Activated naive CD4-positive, alpha-beta T cell treated with anti-CD3 and anti-CD28 coated beads, Interleukin-2, amount 50 U/mL, for 24 hours (primary cell): ENCODE measurements at regions not wholly inside any gene's neighbourhood (a gene's known extent, or its start where the extent isn't known, plus 50 kb on each side); places are given as distances from the start of the nearest gene placed in this dataset.
A peak's percentile ranks its signal among the peaks of the same experiment; 100 is the strongest.

Source experiments
- H3K27ac Mint-ChIP-seq: one replicate; pipeline ENCODE4 v1.8.0; 2021; ENCODE audit warnings: mild to moderate bottlenecking, mixed read lengths
- H3K27me3 Mint-ChIP-seq: one replicate; pipeline ENCODE4 v1.8.0; 2021; ENCODE audit warnings: mixed read lengths
- H3K36me3 Mint-ChIP-seq: one replicate; pipeline ENCODE4 v1.8.0; 2021; ENCODE audit warnings: mixed read lengths
- H3K4me1 Mint-ChIP-seq: one replicate; pipeline ENCODE4 v1.8.0; 2021; ENCODE audit warnings: mixed read lengths
- H3K4me3 Mint-ChIP-seq: one replicate; pipeline ENCODE4 v1.8.0; 2021; ENCODE audit warnings: mild to moderate bottlenecking, mixed read lengths
- H3K9me3 Mint-ChIP-seq: one replicate; pipeline ENCODE4 v1.8.0; 2021; ENCODE audit warnings: mixed read lengths

DNA sequence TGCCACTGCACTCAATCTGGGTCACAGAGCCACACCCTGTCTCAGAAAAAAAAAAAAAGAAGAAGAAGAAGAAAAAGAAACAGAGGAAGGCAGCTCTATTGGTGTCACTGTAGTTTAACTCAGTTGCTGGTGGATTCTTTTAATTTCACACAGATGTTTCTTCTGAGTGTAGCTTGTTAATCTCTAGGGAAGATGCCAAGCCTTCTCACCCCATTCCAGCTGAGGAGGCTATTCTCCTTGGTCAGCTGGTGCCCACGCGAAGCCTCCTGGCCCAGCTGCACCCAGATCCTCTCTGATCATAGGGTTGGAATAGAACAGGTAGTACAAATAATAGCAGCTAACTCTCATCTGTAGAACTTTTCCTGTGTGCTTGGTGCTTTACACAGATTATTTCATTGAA lies 113.8 kb upstream of the SPRY4 start:
- Mint-ChIP-seq H3K9me3 (no peaks in the 10 kb centered on the region), H3K4me3 (no peak overlapping the region), H3K36me3 (no peaks in the 10 kb centered on the region), H3K27me3 (no peaks in the 10 kb centered on the region), H3K4me1 (peaks cover 17% of the 10 kb centered on the region), H3K27ac (no peak overlapping the region)

DNA sequence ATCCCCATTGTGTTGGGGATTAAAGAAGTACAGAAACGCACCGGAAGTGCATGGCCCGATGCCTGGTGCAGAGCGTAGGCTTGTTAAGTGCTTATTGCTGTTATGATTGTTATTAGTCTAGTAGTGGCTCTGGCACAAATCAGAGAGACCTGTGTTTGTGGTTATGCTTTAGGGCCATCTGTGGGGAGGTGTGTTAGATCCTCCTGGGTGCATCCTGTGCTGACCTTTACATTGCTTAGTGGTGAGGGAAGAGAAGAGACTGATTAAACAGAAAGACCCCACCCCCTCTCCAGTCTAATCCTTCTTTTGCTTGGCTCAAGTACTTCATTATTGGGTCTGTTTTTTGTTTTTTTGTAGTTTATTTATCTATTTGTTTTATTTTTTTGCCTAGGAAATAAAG lies 112.7 kb upstream of the SPRY4 start:
- H3K4me3 Mint-ChIP-seq, result no peak overlapping the region
- no peaks in the 10 kb centered on the region for H3K36me3 Mint-ChIP-seq
- peaks cover 27% of the 10 kb centered on the region for H3K4me1 Mint-ChIP-seq
- no peaks in the 10 kb centered on the region for H3K27me3 Mint-ChIP-seq
- no peaks in the 10 kb centered on the region for H3K9me3 Mint-ChIP-seq
- peak overlapping the region; percentile 24 for H3K27ac Mint-ChIP-seq

DNA sequence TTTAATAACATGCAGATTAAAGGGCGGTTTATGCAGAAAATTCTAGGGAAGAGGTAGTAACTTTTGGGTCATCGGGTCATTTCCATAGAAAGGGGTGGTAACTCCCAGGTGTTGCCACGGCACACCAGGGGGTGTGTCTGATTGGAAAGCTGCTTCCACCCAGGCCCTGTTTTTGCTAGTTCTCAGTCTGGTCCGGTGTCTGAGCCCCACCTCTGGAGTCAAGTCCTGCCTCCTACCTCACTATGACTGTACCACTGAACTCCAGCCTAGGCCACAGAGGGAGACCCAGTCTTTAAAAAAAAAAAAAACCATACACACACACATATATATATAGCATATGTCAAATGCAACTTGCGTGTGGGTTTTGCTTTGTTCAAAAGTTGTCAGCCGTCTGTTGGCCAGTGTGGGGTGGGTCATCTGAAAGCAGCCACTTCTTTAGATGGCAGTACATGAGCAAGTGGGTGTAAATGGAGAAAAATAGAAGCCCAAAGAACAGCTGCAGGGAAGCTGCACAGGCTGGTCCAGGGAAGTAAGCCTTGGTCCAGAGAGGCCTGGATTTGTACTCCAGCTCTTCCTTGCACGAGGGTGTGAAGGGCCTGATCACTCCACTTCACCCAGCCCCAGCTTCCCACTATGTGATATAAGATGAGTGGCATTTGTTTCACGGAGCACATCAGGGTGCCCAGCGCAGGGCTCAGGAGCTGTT lies 110.7 kb upstream of the SPRY4 start:
- no peak overlapping the region for H3K27ac Mint-ChIP-seq
- H3K27me3 Mint-ChIP-seq, result no peaks in the 10 kb centered on the region
- peaks cover 33% of the 10 kb centered on the region for H3K4me1 Mint-ChIP-seq
- no peak overlapping the region for H3K4me3 Mint-ChIP-seq
- H3K36me3 Mint-ChIP-seq, result no peaks in the 10 kb centered on the region
- no peaks in the 10 kb centered on the region for H3K9me3 Mint-ChIP-seq

DNA sequence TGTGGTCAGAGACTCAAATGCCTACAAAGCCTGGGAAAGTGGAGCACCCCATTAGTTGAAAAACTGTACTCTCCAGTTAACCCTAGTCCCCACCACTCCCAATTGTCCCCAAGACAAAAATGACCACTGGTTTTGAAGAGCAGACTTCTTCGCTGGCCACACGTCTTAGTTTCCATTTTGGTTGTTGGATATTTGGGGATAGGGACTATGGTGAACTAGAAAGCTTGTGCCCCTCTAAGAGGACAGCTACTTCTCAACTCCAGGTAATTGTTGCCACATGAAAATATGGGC lies 109.4 kb upstream of the SPRY4 start:
- H3K27me3 Mint-ChIP-seq, result no peaks in the 10 kb centered on the region
- H3K36me3 Mint-ChIP-seq, result no peaks in the 10 kb centered on the region
- no peak overlapping the region for H3K4me3 Mint-ChIP-seq
- H3K27ac Mint-ChIP-seq, result no peak overlapping the region
- H3K9me3 Mint-ChIP-seq, result no peaks in the 10 kb centered on the region
- peaks cover 33% of the 10 kb centered on the region for H3K4me1 Mint-ChIP-seq

DNA sequence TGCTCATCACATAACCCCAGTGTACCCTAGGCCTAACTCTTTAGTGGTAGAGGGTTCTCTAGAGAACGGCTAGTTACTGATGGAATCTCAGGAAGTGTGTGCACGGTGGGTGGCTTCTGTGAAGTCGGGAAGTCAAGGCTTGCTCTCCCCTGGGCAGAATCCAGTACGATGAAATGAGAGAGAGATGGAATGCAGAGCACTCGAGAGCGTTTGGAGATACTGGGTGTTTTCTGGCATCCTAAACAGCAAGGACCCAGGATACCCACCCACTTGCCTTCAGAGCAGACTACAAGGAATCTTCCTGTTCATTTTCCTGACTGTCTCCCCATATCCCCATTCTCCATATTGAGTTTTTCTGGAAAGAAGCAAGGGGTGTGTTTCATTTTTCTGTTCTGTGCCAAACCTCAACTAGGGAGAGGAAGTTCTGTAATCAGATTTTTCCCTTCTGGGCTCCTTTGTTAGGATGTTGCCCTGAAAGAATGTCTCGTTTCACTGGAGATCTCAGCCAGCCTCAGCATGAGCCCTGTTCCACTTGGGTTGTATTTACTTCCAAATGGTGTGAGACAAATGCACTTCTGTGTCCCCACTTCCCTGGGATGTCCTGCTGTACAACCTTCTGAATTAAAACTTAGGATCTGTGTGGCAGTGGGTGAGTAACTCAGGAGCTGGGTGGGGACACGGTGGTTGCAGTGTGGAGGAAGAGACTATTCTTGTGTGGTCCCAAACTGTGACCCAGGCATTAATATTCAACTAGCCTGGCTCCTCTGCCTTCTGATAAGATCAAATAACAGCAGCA lies 108.9 kb upstream of the SPRY4 start:
- Mint-ChIP-seq H3K4me1 (peaks cover 33% of the 10 kb centered on the region), H3K27me3 (no peaks in the 10 kb centered on the region), H3K4me3 (no peak overlapping the region), H3K9me3 (no peaks in the 10 kb centered on the region), H3K27ac (no peak overlapping the region), H3K36me3 (no peaks in the 10 kb centered on the region)

DNA sequence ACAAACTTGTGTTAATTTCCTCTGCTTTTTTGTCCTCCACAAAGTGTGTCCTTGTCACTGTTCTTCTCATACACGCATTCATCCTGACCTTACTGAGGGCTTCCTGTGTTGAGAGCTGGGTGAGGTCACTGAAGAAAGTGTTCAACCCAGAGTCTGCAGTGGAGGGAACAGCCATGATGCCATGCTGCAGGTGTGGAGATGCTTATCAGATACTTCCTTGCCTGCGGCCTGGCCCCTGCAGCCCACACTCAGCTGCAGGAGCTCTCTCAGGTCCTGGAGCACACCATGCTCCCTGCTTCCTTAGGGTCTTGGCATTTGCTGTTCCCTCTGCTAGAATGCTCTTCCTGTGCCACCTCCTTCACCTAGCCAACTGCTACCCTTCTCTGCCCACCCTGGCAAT lies 108.1 kb upstream of the SPRY4 start:
- no peak overlapping the region for H3K27ac Mint-ChIP-seq
- H3K36me3 Mint-ChIP-seq, result no peaks in the 10 kb centered on the region
- peak overlapping the region; percentile 31 for H3K4me3 Mint-ChIP-seq
- H3K9me3 Mint-ChIP-seq, result no peaks in the 10 kb centered on the region
- no peaks in the 10 kb centered on the region for H3K27me3 Mint-ChIP-seq
- peaks cover 33% of the 10 kb centered on the region for H3K4me1 Mint-ChIP-seq

DNA sequence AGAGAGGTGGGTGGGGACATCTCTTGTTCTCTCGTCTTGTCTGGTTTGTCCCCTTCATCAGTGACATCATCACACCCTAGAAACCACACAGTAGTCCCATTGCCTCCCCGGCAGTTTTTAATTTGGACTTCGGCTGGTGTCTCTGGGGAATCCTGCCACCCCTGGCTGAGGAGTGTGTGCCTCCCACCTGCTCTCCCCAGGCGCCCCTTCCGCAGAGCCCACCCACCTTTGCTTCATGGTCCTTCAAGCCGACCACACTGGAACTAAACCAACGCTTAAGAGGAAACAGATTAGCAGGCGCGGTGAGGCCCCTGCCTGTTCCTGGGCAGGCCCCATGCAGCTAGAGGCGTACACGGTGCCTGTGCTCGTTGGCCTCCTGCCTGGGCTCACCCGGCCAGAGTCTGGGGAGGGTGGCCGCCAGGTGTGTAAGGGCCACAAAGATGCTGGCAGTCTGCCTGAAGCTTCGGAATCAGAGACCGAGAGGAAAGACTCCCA lies 107.6 kb upstream of the SPRY4 start:
- Mint-ChIP-seq H3K4me1 (peaks cover 33% of the 10 kb centered on the region), H3K27me3 (no peaks in the 10 kb centered on the region)

DNA sequence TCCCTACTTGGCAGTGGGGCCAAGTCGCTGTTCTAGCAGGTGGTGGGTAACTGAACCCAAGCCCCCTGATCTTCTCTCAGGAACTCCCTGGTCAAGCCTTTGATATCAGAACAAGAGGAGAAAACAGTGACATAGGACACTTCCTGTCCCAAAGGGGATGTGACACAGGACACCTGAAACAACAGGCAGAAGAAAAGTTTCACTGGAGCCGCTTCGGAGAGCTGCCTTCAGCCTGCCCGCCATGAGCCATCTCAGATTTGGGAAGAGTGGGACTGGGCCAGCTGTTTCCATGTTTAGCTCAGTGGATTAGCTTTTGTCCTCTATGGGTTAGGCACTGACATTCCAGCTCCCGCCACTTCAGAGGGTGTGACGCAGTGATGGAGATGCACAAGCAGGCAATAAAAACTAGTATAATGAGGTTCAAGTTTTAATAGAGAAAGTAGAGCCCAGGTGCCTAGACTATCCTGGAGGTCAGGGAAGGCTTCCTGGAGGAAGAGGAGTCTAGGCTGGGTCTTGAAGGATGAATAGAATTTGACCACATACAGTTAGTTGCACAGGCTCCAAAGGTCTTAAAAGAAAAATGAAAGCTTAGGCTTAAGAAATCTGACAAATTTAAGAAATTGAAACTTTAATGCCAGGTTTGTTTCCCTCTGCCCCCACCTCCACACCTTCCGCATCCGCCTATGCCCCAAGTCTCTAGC lies 104.1 kb upstream of the SPRY4 start:
- Mint-ChIP-seq H3K9me3 (peaks cover 6% of the 10 kb centered on the region), H3K4me1 (peaks cover 45% of the 10 kb centered on the region), H3K27ac (no peak overlapping the region), H3K36me3 (peaks cover 5% of the 10 kb centered on the region), H3K27me3 (no peaks in the 10 kb centered on the region), H3K4me3 (no peak overlapping the region)

More for the DNA sequence above, 107.6 kb upstream of the SPRY4 start:
- Mint-ChIP-seq H3K4me3 (peak overlapping the region; percentile 53), H3K36me3 (no peaks in the 10 kb centered on the region), H3K9me3 (no peaks in the 10 kb centered on the region), H3K27ac (peak overlapping the region; percentile 25)

DNA sequence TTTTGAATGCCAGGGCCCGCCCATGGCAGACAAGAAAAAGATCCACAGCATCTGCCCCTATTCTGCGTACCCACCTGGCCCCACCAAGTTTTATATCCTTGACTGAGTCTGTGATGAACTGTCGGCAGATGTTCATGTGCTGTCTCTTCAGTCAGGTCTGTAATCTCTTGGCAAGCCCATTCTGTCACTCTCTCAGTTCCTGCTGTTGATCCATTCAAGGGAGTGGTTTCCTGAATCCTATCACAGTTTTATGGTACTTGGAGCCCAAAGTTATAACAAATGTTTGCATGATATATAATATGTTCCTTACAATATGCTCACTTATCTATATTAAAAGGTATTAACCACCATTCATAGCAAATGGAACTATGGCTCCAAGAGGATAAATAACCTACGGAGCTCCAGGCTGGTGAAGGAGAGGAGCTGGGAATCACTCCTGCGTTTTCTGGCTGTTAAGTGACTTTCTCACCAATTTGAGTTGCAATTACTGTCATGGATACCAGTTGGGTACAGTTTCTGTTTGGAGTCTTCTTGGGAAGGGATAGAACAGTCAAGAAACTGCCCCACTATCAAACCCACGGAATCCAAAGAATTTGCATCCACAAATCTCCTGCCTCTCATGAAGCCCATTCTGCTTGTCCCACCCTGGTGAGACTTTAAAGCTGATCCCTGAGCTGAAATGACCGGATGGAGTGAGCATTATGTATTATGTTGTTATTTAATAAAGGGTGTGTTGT lies 103.4 kb upstream of the SPRY4 start:
- H3K4me1 Mint-ChIP-seq, result peaks cover 38% of the 10 kb centered on the region
- H3K9me3 Mint-ChIP-seq, result peaks cover 6% of the 10 kb centered on the region
- no peak overlapping the region for H3K4me3 Mint-ChIP-seq
- no peak overlapping the region for H3K27ac Mint-ChIP-seq
- no peaks in the 10 kb centered on the region for H3K27me3 Mint-ChIP-seq
- H3K36me3 Mint-ChIP-seq, result peaks cover 5% of the 10 kb centered on the region

DNA sequence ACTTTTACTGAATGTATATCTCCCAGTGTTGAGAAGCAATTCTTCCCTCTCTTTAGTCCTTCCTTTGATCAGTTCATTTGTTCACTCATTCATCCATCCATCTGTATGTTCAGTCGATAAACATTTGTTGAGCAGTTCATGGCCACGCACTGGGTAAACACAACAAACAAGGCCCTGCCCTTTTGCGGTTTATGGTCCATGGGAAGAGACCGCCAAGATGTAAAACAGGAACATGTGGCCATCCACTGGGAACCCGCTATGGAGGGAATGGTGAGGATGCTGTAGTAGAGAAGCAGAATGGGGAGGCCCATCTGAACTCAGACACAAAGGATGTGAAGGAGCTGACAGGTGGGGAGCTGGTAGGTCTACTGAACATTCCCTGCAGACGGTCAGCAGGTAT lies 102.7 kb upstream of the SPRY4 start:
- no peaks in the 10 kb centered on the region for H3K27me3 Mint-ChIP-seq
- no peak overlapping the region for H3K4me3 Mint-ChIP-seq
- H3K9me3 Mint-ChIP-seq, result peaks cover 6% of the 10 kb centered on the region
- H3K27ac Mint-ChIP-seq, result no peak overlapping the region
- peaks cover 37% of the 10 kb centered on the region for H3K4me1 Mint-ChIP-seq
- peaks cover 5% of the 10 kb centered on the region for H3K36me3 Mint-ChIP-seq

DNA sequence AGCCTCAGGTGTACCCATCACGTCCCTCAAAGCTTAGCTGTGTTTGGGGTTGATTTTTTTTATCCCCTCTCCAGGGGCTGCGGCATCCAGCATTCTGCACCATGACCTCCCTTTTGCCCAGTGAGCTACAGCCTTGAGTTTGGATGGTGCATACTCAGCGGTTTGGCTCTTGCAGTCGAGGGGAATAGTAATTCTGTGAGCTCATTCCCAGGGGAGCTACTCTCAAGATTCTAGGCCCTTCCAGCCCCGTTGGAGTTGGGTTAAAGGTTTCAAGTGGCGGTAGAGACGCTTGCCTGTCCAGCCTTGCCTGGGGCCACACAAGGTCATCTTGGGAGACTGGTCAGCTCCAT lies 102.2 kb upstream of the SPRY4 start:
- Mint-ChIP-seq H3K27me3 (no peaks in the 10 kb centered on the region), H3K4me1 (peaks cover 32% of the 10 kb centered on the region), H3K9me3 (peaks cover 6% of the 10 kb centered on the region), H3K27ac (no peak overlapping the region), H3K4me3 (no peak overlapping the region), H3K36me3 (peaks cover 5% of the 10 kb centered on the region)

DNA sequence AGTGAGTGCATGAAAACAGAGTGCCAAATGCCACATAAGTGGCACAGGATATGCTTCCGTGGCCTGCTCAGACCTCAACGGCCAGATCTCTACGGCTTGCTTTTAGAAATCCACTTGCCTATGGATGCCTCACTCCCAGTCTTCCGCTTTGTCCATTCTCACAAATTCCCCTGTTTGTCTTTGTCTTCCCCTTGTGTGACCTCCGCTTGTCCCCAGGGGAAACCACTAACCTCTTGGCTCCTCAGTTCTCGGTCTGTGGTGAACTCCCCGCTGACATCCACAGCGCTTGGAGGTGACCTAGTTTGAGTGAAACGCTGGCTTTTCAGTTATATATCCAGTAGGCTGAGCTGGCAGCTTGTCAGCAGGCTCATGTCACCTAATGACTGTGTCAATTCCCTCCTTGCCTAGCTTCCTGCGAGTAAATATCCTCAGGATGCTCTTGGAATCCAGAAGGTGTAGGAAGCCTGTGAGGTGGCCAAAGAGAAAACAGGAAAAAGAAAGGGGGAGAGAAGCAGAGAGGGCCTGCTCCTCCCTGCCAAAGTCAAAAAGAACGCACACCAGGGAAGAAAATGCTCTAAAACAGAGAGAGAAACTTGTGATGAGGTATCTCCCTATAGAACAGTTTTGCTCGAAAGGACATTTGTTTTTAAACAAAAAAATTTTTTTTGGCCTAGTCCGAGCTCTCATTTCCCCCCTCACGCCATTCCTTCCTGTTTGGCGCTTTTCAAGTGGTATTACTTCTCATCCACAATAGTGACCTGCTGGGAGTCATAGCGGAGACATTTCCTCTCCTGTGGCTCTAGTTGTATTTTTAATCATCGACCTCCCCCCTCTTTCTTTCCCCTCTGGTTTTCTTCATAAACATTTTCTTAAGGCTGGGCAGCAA lies 101.6 kb upstream of the SPRY4 start:
- Mint-ChIP-seq H3K4me1 (peaks cover 31% of the 10 kb centered on the region), H3K9me3 (peaks cover 6% of the 10 kb centered on the region), H3K4me3 (no peak overlapping the region), H3K27ac (peak overlapping the region; percentile 85), H3K27me3 (no peaks in the 10 kb centered on the region), H3K36me3 (peaks cover 5% of the 10 kb centered on the region)

DNA sequence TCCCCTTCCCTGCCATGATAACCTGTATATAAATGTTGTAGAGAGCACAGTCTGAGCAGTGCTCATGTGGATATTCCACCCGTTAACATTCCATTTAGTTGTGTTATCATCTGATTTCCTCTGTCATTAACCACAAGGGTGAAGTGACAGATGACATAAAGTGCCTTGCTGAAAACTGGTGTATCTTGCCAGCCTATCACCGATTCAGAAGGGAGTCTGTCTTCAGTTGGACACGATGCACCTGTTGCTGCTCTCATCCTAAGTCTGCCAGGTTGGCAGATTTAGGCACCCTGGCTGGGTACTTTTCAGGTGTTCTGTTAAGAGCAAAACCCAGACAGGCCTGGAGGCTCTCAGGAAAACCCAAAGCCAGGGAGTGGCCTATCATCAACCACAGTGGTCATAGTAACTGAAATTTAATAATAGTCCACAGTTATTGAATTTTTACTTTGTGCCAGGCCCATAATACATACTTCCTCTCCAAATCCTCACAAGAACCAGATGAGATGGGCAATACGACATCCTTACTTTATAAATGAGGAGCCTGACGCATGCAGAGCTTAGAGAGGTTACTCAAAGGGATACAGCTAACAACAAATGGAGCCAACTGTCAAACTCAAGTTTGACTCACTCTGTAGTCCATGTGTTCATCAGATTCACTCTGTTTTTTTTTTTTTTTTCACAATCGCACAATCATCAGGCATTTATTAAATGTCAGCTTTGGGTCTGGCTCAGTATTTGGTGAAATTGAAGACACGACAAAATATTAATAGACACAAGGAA lies 100.7 kb upstream of the SPRY4 start:
- no peaks in the 10 kb centered on the region for H3K27me3 Mint-ChIP-seq
- H3K27ac Mint-ChIP-seq, result peak overlapping the region; percentile 21
- peaks cover 34% of the 10 kb centered on the region for H3K4me1 Mint-ChIP-seq
- peaks cover 6% of the 10 kb centered on the region for H3K9me3 Mint-ChIP-seq
- H3K36me3 Mint-ChIP-seq, result peaks cover 5% of the 10 kb centered on the region
- no peak overlapping the region for H3K4me3 Mint-ChIP-seq

DNA sequence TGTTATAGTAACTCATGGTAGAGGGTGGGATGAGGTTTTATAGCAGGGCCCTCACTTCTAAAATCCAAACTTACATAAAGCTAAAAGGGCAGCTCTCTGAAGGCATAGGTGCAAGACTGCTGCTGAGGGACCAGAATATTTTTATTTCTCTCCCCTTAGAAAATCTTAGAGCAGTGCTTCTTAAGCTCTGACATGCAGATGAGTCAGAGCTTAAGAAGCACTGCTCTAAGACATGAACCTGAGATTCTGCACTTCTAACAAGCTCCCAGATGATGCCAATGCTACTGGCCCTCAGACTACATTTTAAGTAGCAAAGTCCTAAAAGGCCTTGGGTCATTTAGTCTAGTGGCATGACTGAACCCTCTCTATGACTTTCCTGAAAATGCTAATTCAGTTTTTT lies 97.6 kb upstream of the SPRY4 start:
- H3K27me3 Mint-ChIP-seq, result no peaks in the 10 kb centered on the region
- peaks cover 5% of the 10 kb centered on the region for H3K36me3 Mint-ChIP-seq
- no peak overlapping the region for H3K4me3 Mint-ChIP-seq
- H3K27ac Mint-ChIP-seq, result no peak overlapping the region
- peaks cover 6% of the 10 kb centered on the region for H3K9me3 Mint-ChIP-seq
- peaks cover 43% of the 10 kb centered on the region for H3K4me1 Mint-ChIP-seq
